ENCODE measurements at regions not wholly inside any gene's neighbourhood (a gene's known extent, or its start where the extent isn't known, plus 50 kb on each side); places are given as distances from the start of the nearest gene placed in this dataset.

- no peak overlapping the region for H2BK5ac ChIP-seq (ENCODE audit: insufficient read length, low read length)
- no peaks in the 10 kb centered on the region for H4K20me1 ChIP-seq (ENCODE audit: control insufficient read depth, insufficient read depth, insufficient read length)
- WGBS (ENCODE audit: extremely low coverage, insufficient read length, low lambda C conversion rate): no CpG with 5 or more reads among the region's 5 CpGs
- Mint-ChIP-seq H3K4me1 (peaks cover 41 to 46% of the 10 kb centered on the region in 2 experiments), H3K27ac (no peak overlapping the region; a peak in 1 of 7 replicates), H3K9me3 (peaks cover 63 to 73% of the 10 kb centered on the region in 2 experiments), H3K4me3 (no peak overlapping the region), H3K27me3 (ENCODE audit: low read depth) (peaks cover 4% of the 10 kb centered on the region), H3K36me3 (ENCODE audit: insufficient read depth in 1 of 3, low read depth in 3 of 3) (peaks cover 3 to 6% (median 3%) of the 10 kb centered on the region in 3 experiments; a peak in 4 of 7 replicates)
- H4K5ac ChIP-seq (ENCODE audit: insufficient read length, low read depth, low read length): no peak overlapping the region
- peak; percentile 70 for DNase-seq
- no peaks in the 10 kb centered on the region for H3K79me2 ChIP-seq (ENCODE audit: insufficient read depth, low read length)
- peak; percentile 66; the same call in 2 of the 3 replicates for TF ChIP-seq CTCF (conservative IDR thresholded peaks at IDR 0.05)
- H3K23ac ChIP-seq (ENCODE audit: insufficient read length, low read depth, low read length): no peak overlapping the region
- no peaks in the 10 kb centered on the region for H3K79me1 ChIP-seq (ENCODE audit: insufficient read depth, low read depth, low read length, poor library complexity, severe bottlenecking)
- no peak overlapping the region for H3K4me2 ChIP-seq (ENCODE audit: insufficient read depth, insufficient read length, low read length)
- no peak overlapping the region for H3K56ac ChIP-seq (ENCODE audit: insufficient read length, low read depth, low read length)
- H3K14ac ChIP-seq (ENCODE audit: insufficient read depth, low read length): no peak overlapping the region
- H3K27me3 ChIP-seq (ENCODE audit: insufficient read depth, low read length): no peaks in the 10 kb centered on the region
- no peaks in the 10 kb centered on the region for H3K23me2 ChIP-seq (ENCODE audit: insufficient read length, low read depth, low read length, poor library complexity, severe bottlenecking)
- no peak overlapping the region for H4K8ac ChIP-seq (replicated peaks; ENCODE audit: insufficient read length, low read depth, low read length)
- H3T11ph ChIP-seq (ENCODE audit: low read length): no peak overlapping the region
- H3K9me3 ChIP-seq (ENCODE audit: control insufficient read depth, low read depth, low read length): no peaks in the 10 kb centered on the region
- H3K27ac ChIP-seq (ENCODE audit: insufficient read length, low read depth, low read length): no peak overlapping the region
- H3K4me1 ChIP-seq (ENCODE audit: insufficient read depth, low read length): peaks cover 4% of the 10 kb centered on the region; the same call in 1 of the 2 replicates
- no peak overlapping the region for H3K18ac ChIP-seq (ENCODE audit: insufficient read length, low read depth, low read length)
- H2BK15ac ChIP-seq (ENCODE audit: low read depth, low read length): no peak overlapping the region
- no peak overlapping the region for H2AK5ac ChIP-seq (ENCODE audit: insufficient read length, low read length)
- H3K4ac ChIP-seq (ENCODE audit: low read depth, low read length): no peak overlapping the region
- H3K9ac ChIP-seq (ENCODE audit: extremely low read depth, insufficient read length, low read length): no peak overlapping the region
- H4K91ac ChIP-seq (ENCODE audit: insufficient read length, low read depth, low read length): no peak overlapping the region
- H2BK12ac ChIP-seq (ENCODE audit: insufficient read length, low read depth, low read length): no peak overlapping the region
- no peak overlapping the region for H2BK120ac ChIP-seq (ENCODE audit: low read depth, low read length, poor library complexity, severe bottlenecking)
- H2BK20ac ChIP-seq (ENCODE audit: low read depth, low read length, poor library complexity, severe bottlenecking): no peak overlapping the region
- H2AFZ ChIP-seq (ENCODE audit: low read length): no peak overlapping the region
Observed at GRCh38 chrX:39652336-39652735, 445.4 kb downstream of the BCOR start.

Data from H9 (cell line).